H9 (cell line): ENCODE measurements at regions not wholly inside any gene's neighbourhood (a gene's known extent, or its start where the extent isn't known, plus 50 kb on each side); places are given as distances from the start of the nearest gene placed in this dataset.

Source experiments
- DNase-seq: peaks from one replicate; pipeline ENCODE4 v3.0.0-alpha.2; 2017
- H2AFZ ChIP-seq: one replicate; pipeline ENCODE4 v1.6.1; 2013; ENCODE audit warnings: mild to moderate bottlenecking, low read length, control low read depth, moderate library complexity
- H2AK5ac ChIP-seq: 2 replicates; pipeline ENCODE4 v1.6.1; 2013; ENCODE audit warnings: low read length, control low read depth, mixed read lengths; ENCODE audit not compliant: insufficient read length
- H2BK120ac ChIP-seq: one replicate; pipeline ENCODE4 v1.6.1; 2013; ENCODE audit warnings: low read depth, mild to moderate bottlenecking, low read length, control low read depth, inconsistent platforms; ENCODE audit not compliant: poor library complexity, severe bottlenecking
- H2BK12ac ChIP-seq: 2 replicates; pipeline ENCODE4 v1.6.1; 2013; ENCODE audit warnings: low read length, control low read depth, mixed read lengths, low read depth; ENCODE audit not compliant: insufficient read length
- H2BK15ac ChIP-seq: 2 replicates; pipeline ENCODE4 v1.6.1; 2013; ENCODE audit warnings: low read depth, low read length, control low read depth
- H2BK20ac ChIP-seq: one replicate; pipeline ENCODE4 v1.6.1; 2013; ENCODE audit warnings: low read depth, mild to moderate bottlenecking, low read length, control low read depth, inconsistent platforms; ENCODE audit not compliant: poor library complexity, severe bottlenecking
- H2BK5ac ChIP-seq: 2 replicates; pipeline ENCODE4 v1.6.1; 2013; ENCODE audit warnings: low read length, control low read depth, mixed read lengths; ENCODE audit not compliant: insufficient read length
- H3K14ac ChIP-seq: 2 replicates; pipeline ENCODE4 v1.6.1; 2013; ENCODE audit warnings: low read length, control low read depth; ENCODE audit not compliant: insufficient read depth
- H3K18ac ChIP-seq: 2 replicates; pipeline ENCODE4 v1.6.1; 2013; ENCODE audit warnings: low read depth, mild to moderate bottlenecking, mixed read lengths, low read length, control low read depth; ENCODE audit not compliant: insufficient read length
- H3K23ac ChIP-seq: 2 replicates; pipeline ENCODE4 v1.6.1; 2013; ENCODE audit warnings: low read length, control low read depth, mixed read lengths, low read depth; ENCODE audit not compliant: insufficient read length
- H3K23me2 ChIP-seq: 2 replicates; pipeline ENCODE4 v1.6.1; 2013; ENCODE audit warnings: low read depth, mild to moderate bottlenecking, mixed read lengths, low read length, control low read depth; ENCODE audit not compliant: insufficient read length, poor library complexity, severe bottlenecking
- H3K27ac ChIP-seq: 2 replicates; pipeline ENCODE4 v1.5.1; 2013; ENCODE audit warnings: low read length, control low read depth, mixed read lengths, low read depth; ENCODE audit not compliant: insufficient read length
- H3K27me3 ChIP-seq: 2 replicates; pipeline ENCODE4 v1.6.1; 2013; ENCODE audit warnings: low read length, control low read depth, inconsistent platforms; ENCODE audit not compliant: insufficient read depth
- H3K4ac ChIP-seq: 2 replicates; pipeline ENCODE4 v1.6.1; 2013; ENCODE audit warnings: low read depth, mild to moderate bottlenecking, control low read depth, inconsistent platforms, low read length, moderate library complexity
- H3K4me1 ChIP-seq: 2 replicates; pipeline ENCODE4 v1.6.1; 2013; ENCODE audit warnings: low read length, control low read depth, inconsistent platforms; ENCODE audit not compliant: insufficient read depth
- H3K4me2 ChIP-seq: 2 replicates; pipeline ENCODE4 v1.6.1; 2013; ENCODE audit warnings: low read length, control low read depth, mixed read lengths; ENCODE audit not compliant: insufficient read length, insufficient read depth
- H3K56ac ChIP-seq: 2 replicates; pipeline ENCODE4 v1.6.1; 2013; ENCODE audit warnings: low read depth, mild to moderate bottlenecking, mixed read lengths, low read length, control low read depth; ENCODE audit not compliant: insufficient read length
- H3K79me1 ChIP-seq: 2 replicates; pipeline ENCODE4 v1.6.1; 2013; ENCODE audit warnings: low read depth, mild to moderate bottlenecking, moderate library complexity, low read length, control low read depth, inconsistent platforms; ENCODE audit not compliant: insufficient read depth, poor library complexity, severe bottlenecking
- H3K79me2 ChIP-seq: 2 replicates; pipeline ENCODE4 v1.6.1; 2013; ENCODE audit warnings: low read length, control low read depth, inconsistent platforms; ENCODE audit not compliant: insufficient read depth
- H3K9ac ChIP-seq: 2 replicates; pipeline ENCODE4 v1.6.1; 2013; ENCODE audit warnings: low read length, control low read depth, mixed read lengths; ENCODE audit not compliant: insufficient read length; ENCODE audit errors: extremely low read depth
- H3K9me3 ChIP-seq: one replicate; pipeline ENCODE4 v1.6.1; 2013; ENCODE audit warnings: low read depth, low read length, inconsistent platforms; ENCODE audit not compliant: control insufficient read depth
- H3T11ph ChIP-seq: one replicate; pipeline ENCODE4 v1.6.1; 2013; ENCODE audit warnings: mild to moderate bottlenecking, low read length, control low read depth, inconsistent platforms
- H4K20me1 ChIP-seq: one replicate; pipeline ENCODE4 v1.6.1; 2013; ENCODE audit not compliant: control insufficient read depth, insufficient read length, insufficient read depth
- H4K5ac ChIP-seq: 2 replicates; pipeline ENCODE4 v1.6.1; 2013; ENCODE audit warnings: low read depth, mild to moderate bottlenecking, mixed read lengths, low read length, control low read depth; ENCODE audit not compliant: insufficient read length
- H4K8ac ChIP-seq: replicated peaks from 2 replicates; pipeline ENCODE4 v1.6.1; 2013; ENCODE audit warnings: low read length, control low read depth, mixed read lengths, low read depth; ENCODE audit not compliant: insufficient read length
- H4K91ac ChIP-seq: 2 replicates; pipeline ENCODE4 v1.6.1; 2013; ENCODE audit warnings: low read depth, mild to moderate bottlenecking, moderate library complexity, mixed read lengths, low read length, control low read depth; ENCODE audit not compliant: insufficient read length
- H3K27ac Mint-ChIP-seq, 3 experiments: 2 replicates in 2 of 3; 3 replicates in 1 of 3; pipeline ENCODE4 v1.8.0; 2020 to 2021; ENCODE audit warnings: mixed read lengths in 3 of 3, mild to moderate bottlenecking in 1 of 3, moderate library complexity in 1 of 3
- H3K27me3 Mint-ChIP-seq: 2 replicates; pipeline ENCODE4 v1.8.0; 2021; ENCODE audit warnings: low read depth, mild to moderate bottlenecking, moderate library complexity, mixed read lengths
- H3K36me3 Mint-ChIP-seq, 3 experiments: 2 replicates in 2 of 3; 3 replicates in 1 of 3; pipeline ENCODE4 v1.8.0; 2020 to 2021; ENCODE audit warnings: low read depth in 3 of 3, mixed read lengths in 3 of 3; ENCODE audit not compliant: insufficient read depth in 1 of 3
- H3K4me1 Mint-ChIP-seq, 2 experiments: 2 replicates each; pipeline ENCODE4 v1.8.0; 2020; ENCODE audit warnings: mixed read lengths in 2 of 2
- H3K4me3 Mint-ChIP-seq, 2 experiments: 2 replicates in 1 of 2; 3 replicates in 1 of 2; pipeline ENCODE4 v1.8.0; 2020 to 2021; ENCODE audit warnings: mild to moderate bottlenecking in 2 of 2, mixed read lengths in 2 of 2, moderate library complexity in 1 of 2
- H3K9me3 Mint-ChIP-seq, 2 experiments: 2 replicates in 1 of 2; 3 replicates in 1 of 2; pipeline ENCODE4 v1.8.0; 2020; ENCODE audit warnings: mild to moderate bottlenecking in 2 of 2, mixed read lengths in 2 of 2, moderate library complexity in 1 of 2
- WGBS: extraction: QIAGEN DNeasy Blood & Tissue Kit; methylation state at CpG from one replicate; pipeline ENCODE4 v1.1.7; 2013; ENCODE audit warnings: missing lambda C conversion rate, low lambda C conversion rate, mixed read lengths; ENCODE audit not compliant: insufficient read length; ENCODE audit errors: extremely low coverage; 5-methylcytosine and 5-hydroxymethylcytosine counted together
- TF ChIP-seq, protein P1 (sequence below): fragments of 200-600 bp; sonication (generic); conservative IDR thresholded peaks from 3 replicates; pipeline ENCODE4 v1.8.0; 2021; ENCODE audit warnings: antibody characterized with exemption, mild to moderate bottlenecking

GRCh38 chr3:154926721-154927120 is 153.4 kb upstream of the MME start:
- Histone ChIP-seq H2BK12ac (no peak overlapping the region), H3K23ac (no peak overlapping the region), H3K14ac (no peak overlapping the region), H3K79me2 (no peaks in the 10 kb centered on the region), H3K56ac (no peak overlapping the region), H3K27ac (no peak overlapping the region), H4K20me1 (no peaks in the 10 kb centered on the region), H2BK120ac (no peak overlapping the region), H4K8ac (no peak overlapping the region), H3K79me1 (no peaks in the 10 kb centered on the region), H2AK5ac (no peak overlapping the region), H4K5ac (no peak overlapping the region), H3K4me1 (no peaks in the 10 kb centered on the region), H3K9me3 (no peaks in the 10 kb centered on the region), H3T11ph (no peak overlapping the region), H3K27me3 (no peaks in the 10 kb centered on the region), H3K9ac (no peak overlapping the region), H3K4ac (no peak overlapping the region), H2AFZ (no peak overlapping the region), H4K91ac (no peak overlapping the region), H3K18ac (no peak overlapping the region), H2BK15ac (no peak overlapping the region), H2BK5ac (no peak overlapping the region), H3K23me2 (no peaks in the 10 kb centered on the region), H2BK20ac (no peak overlapping the region), H3K4me2 (no peak overlapping the region)
- no peaks in the 10 kb centered on the region for H3K27me3 Mint-ChIP-seq
- WGBS, result no CpG with 5 or more reads among the region's 1 CpG
- H3K36me3 Mint-ChIP-seq, result peaks cover 2 to 6% (median 3%) of the 10 kb centered on the region in 3 experiments; a peak in 6 of 7 replicates
- H3K4me3 Mint-ChIP-seq, result no peak overlapping the region
- DNase-seq, result no peak
- TF ChIP-seq, protein P1, sequence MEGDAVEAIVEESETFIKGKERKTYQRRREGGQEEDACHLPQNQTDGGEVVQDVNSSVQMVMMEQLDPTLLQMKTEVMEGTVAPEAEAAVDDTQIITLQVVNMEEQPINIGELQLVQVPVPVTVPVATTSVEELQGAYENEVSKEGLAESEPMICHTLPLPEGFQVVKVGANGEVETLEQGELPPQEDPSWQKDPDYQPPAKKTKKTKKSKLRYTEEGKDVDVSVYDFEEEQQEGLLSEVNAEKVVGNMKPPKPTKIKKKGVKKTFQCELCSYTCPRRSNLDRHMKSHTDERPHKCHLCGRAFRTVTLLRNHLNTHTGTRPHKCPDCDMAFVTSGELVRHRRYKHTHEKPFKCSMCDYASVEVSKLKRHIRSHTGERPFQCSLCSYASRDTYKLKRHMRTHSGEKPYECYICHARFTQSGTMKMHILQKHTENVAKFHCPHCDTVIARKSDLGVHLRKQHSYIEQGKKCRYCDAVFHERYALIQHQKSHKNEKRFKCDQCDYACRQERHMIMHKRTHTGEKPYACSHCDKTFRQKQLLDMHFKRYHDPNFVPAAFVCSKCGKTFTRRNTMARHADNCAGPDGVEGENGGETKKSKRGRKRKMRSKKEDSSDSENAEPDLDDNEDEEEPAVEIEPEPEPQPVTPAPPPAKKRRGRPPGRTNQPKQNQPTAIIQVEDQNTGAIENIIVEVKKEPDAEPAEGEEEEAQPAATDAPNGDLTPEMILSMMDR, result no peak
- H3K9me3 Mint-ChIP-seq, result peaks cover 3 to 5% of the 10 kb centered on the region in 2 experiments; a peak in 4 of 5 replicates
- peaks cover 2 to 5% of the 10 kb centered on the region in 2 experiments; a peak in 2 of 4 replicates for H3K4me1 Mint-ChIP-seq
- H3K27ac Mint-ChIP-seq, result no peak overlapping the region
